H1 (cell line): ENCODE measurements at regions not wholly inside any gene's neighbourhood (a gene's known extent, or its start where the extent isn't known, plus 50 kb on each side); places are given as distances from the start of the nearest gene placed in this dataset.

Source experiments
- CTCF ChIA-PET: fragments of 300-600 bp; sonication (Branson Sonifier 250); formaldehyde crosslinking; loops from one replicate; lab custom pipeline; 2021; ENCODE audit not compliant: partially characterized antibody; lab: Charles Lee
- POLR2A ChIA-PET: fragments of 300-600 bp; sonication (Branson Sonifier 250); formaldehyde crosslinking; loops from one replicate; lab custom pipeline; 2021; ENCODE audit warnings: inconsistent platforms; ENCODE audit not compliant: partially characterized antibody; lab: Charles Lee
- DNase-seq, 2 experiments: peaks; one replicate each; pipeline versions ENCODE4 v3.0.0 to v3.0.0-alpha.2; 2010 to 2022; ENCODE audit warnings: low spot score in 2 of 2, low read depth in 1 of 2, mixed read lengths in 1 of 2
- FAIRE-seq: peaks from 2 replicates; lab custom pipeline; 2011; peaks lifted over from hg19 to GRCh38; lab: Jason Lieb, UNC
- H2AFZ ChIP-seq: 2 replicates; pipeline ENCODE4 v1.8.1; 2012; ENCODE audit warnings: low read length, inconsistent platforms
- H2AK5ac ChIP-seq: 2 replicates; pipeline ENCODE4 v1.6.1; 2013; ENCODE audit warnings: low read depth, low read length
- H2BK120ac ChIP-seq: replicated peaks from 2 replicates; pipeline ENCODE3; 2013; ENCODE audit warnings: low read depth, low read length, inconsistent platforms
- H2BK12ac ChIP-seq: 2 replicates; pipeline ENCODE4 v1.6.1; 2013; ENCODE audit warnings: low read depth, low read length
- H2BK15ac ChIP-seq: 2 replicates; pipeline ENCODE4 v1.6.1; 2013; ENCODE audit warnings: low read length
- H2BK20ac ChIP-seq: 2 replicates; pipeline ENCODE4 v1.6.1; 2013; ENCODE audit warnings: low read length
- H2BK5ac ChIP-seq: 2 replicates; pipeline ENCODE4 v1.6.1; 2013; ENCODE audit warnings: low read depth, low read length
- H3K14ac ChIP-seq: 2 replicates; pipeline ENCODE4 v1.6.1; 2013; ENCODE audit warnings: inconsistent platforms; ENCODE audit not compliant: insufficient read length
- H3K18ac ChIP-seq: 2 replicates; pipeline ENCODE4 v1.6.1; 2013; ENCODE audit warnings: low read length; ENCODE audit errors: extremely low read depth
- H3K23ac ChIP-seq: 2 replicates; pipeline ENCODE4 v1.6.1; 2013; ENCODE audit warnings: inconsistent platforms; ENCODE audit not compliant: insufficient read length
- H3K23me2 ChIP-seq: 2 replicates; pipeline ENCODE4 v1.6.1; 2013; ENCODE audit warnings: low read depth, low read length
- H3K27ac ChIP-seq: 2 replicates; pipeline ENCODE4 v1.6.1; 2011; ENCODE audit warnings: low read depth, low read length, inconsistent platforms
- H3K27me3 ChIP-seq, 4 experiments: replicated peaks in 1 of 4; 1 replicate in 1 of 4; 2 replicates in 3 of 4; pipeline versions ENCODE4 v1.6.1 to v1.8.1; 2011 to 2013; ENCODE audit warnings: low read length in 3 of 4, mild to moderate bottlenecking in 3 of 4, inconsistent platforms in 2 of 4, mixed read lengths in 2 of 4, moderate library complexity in 1 of 4; ENCODE audit not compliant: control insufficient read depth in 3 of 4, insufficient read depth in 3 of 4; ENCODE audit errors: extremely low read depth in 1 of 4
- H3K36me3 ChIP-seq, 4 experiments: 2 replicates each; pipeline versions ENCODE4 v1.6.1 to v1.8.1; 2011 to 2013; ENCODE audit warnings: mild to moderate bottlenecking in 4 of 4, low read length in 3 of 4, moderate library complexity in 2 of 4, control low read depth in 1 of 4, inconsistent platforms in 1 of 4; ENCODE audit not compliant: insufficient read depth in 4 of 4, control insufficient read depth in 2 of 4
- H3K4ac ChIP-seq: replicated peaks from 2 replicates; pipeline ENCODE3; 2013; ENCODE audit warnings: low read length, low read depth, mixed read lengths, inconsistent platforms; ENCODE audit not compliant: insufficient read length
- H3K4me1 ChIP-seq, 4 experiments: replicated peaks in 1 of 4; 1 replicate in 1 of 4; 2 replicates in 3 of 4; pipeline versions ENCODE4 v1.6.1 to v1.8.1; 2011 to 2013; ENCODE audit warnings: low read length in 3 of 4, inconsistent platforms in 2 of 4, mixed read lengths in 1 of 4; ENCODE audit not compliant: insufficient read depth in 4 of 4, control insufficient read depth in 3 of 4
- H3K4me2 ChIP-seq, 2 experiments: 2 replicates each; pipeline versions ENCODE4 v1.6.1 to v1.8.1; 2011 to 2013; ENCODE audit warnings: low read depth in 2 of 2, low read length in 2 of 2, control low read depth in 1 of 2, inconsistent platforms in 1 of 2, mild to moderate bottlenecking in 1 of 2; ENCODE audit not compliant: insufficient read depth in 1 of 2
- H3K4me3 ChIP-seq, 4 experiments: fragments of 200-600, 300-600 bp in 1 of 4; sonication (generic), shearing (Covaris generic), sonication (Bioruptor Twin) in 1 of 4; 2 replicates each; pipeline versions ENCODE4 v1.5.1 to v1.8.1; 2011 to 2016; ENCODE audit warnings: low read length in 4 of 4, low read depth in 3 of 4, control low read depth in 2 of 4, inconsistent platforms in 2 of 4, mild to moderate bottlenecking in 2 of 4, mixed read lengths in 1 of 4, moderate library complexity in 1 of 4; ENCODE audit not compliant: insufficient read depth in 2 of 4; ENCODE audit errors: extremely low read depth in 1 of 4
- H3K56ac ChIP-seq: replicated peaks from 2 replicates; pipeline ENCODE3; 2013; ENCODE audit warnings: low read depth, mild to moderate bottlenecking, mixed read lengths, low read length, inconsistent platforms; ENCODE audit not compliant: insufficient read length
- H3K79me1 ChIP-seq: 2 replicates; pipeline ENCODE4 v1.6.1; 2013; ENCODE audit warnings: low read depth, low read length, control low read depth
- H3K79me2 ChIP-seq, 2 experiments: 2 replicates each; pipeline versions ENCODE4 v1.6.1 to v1.8.1; 2012 to 2013; ENCODE audit warnings: low read length in 2 of 2, mild to moderate bottlenecking in 2 of 2, inconsistent platforms in 1 of 2; ENCODE audit not compliant: insufficient read depth in 2 of 2, control insufficient read depth in 1 of 2
- H3K9ac ChIP-seq, 4 experiments: replicated peaks in 1 of 4; 1 replicate in 1 of 4; 2 replicates in 3 of 4; pipeline versions ENCODE4 v1.6.1 to v1.8.1; 2011 to 2013; ENCODE audit warnings: low read depth in 3 of 4, low read length in 3 of 4, control low read depth in 2 of 4, mild to moderate bottlenecking in 2 of 4, moderate library complexity in 2 of 4, inconsistent platforms in 1 of 4; ENCODE audit errors: extremely low read depth in 1 of 4
- H3K9me3 ChIP-seq, 2 experiments: 2 replicates each; pipeline versions ENCODE4 v1.6.1 to v1.8.1; 2012 to 2013; ENCODE audit warnings: mild to moderate bottlenecking in 2 of 2, moderate library complexity in 2 of 2, control low read depth in 1 of 2, inconsistent platforms in 1 of 2, low read depth in 1 of 2, low read length in 1 of 2, mixed read lengths in 1 of 2; ENCODE audit not compliant: insufficient read depth in 2 of 2
- H4K20me1 ChIP-seq, 2 experiments: replicated peaks in 1 of 2; 2 replicates each; pipeline versions ENCODE3 to v1.8.1; 2011 to 2013; ENCODE audit warnings: inconsistent platforms in 2 of 2, low read length in 2 of 2, mild to moderate bottlenecking in 1 of 2; ENCODE audit not compliant: insufficient read depth in 2 of 2, control insufficient read depth in 1 of 2
- H4K5ac ChIP-seq: 2 replicates; pipeline ENCODE4 v1.6.1; 2013; ENCODE audit warnings: low read length, low read depth, mixed read lengths, inconsistent platforms; ENCODE audit not compliant: insufficient read length
- H4K8ac ChIP-seq: 2 replicates; pipeline ENCODE4 v1.8.0; 2013; ENCODE audit warnings: mild to moderate bottlenecking, moderate library complexity, low read length, inconsistent platforms; ENCODE audit not compliant: insufficient read depth; ENCODE audit errors: extremely low read depth
- H4K91ac ChIP-seq: replicated peaks from 2 replicates; pipeline ENCODE3; 2013; ENCODE audit warnings: low read length, mixed read lengths, inconsistent platforms; ENCODE audit not compliant: insufficient read length
- CTBP2 ChIP-seq: IDR thresholded peaks from 2 replicates; pipeline ENCODE4 v1.7.0; 2011; ENCODE audit warnings: borderline replicate concordance, mild to moderate bottlenecking, moderate library complexity, mixed read lengths, low read length; ENCODE audit not compliant: insufficient read depth, insufficient read length
- SP4 ChIP-seq: IDR thresholded peaks from 2 replicates; pipeline ENCODE4 v1.6.1; 2012; ENCODE audit warnings: low read length, inconsistent platforms
- USF2 ChIP-seq: IDR thresholded peaks from 2 replicates; pipeline ENCODE4 v1.6.1; 2011; ENCODE audit warnings: low read length, improper control_type of control experiment
- WGBS, 2 experiments: shearing (Covaris generic) in 1 of 2; methylation state at CpG; one replicate each; pipeline versions ENCODE4 v1.1.6 to v1.1.7; 2013 to 2015; ENCODE audit warnings: low lambda C conversion rate in 2 of 2, mixed read lengths in 2 of 2, inconsistent platforms in 1 of 2, low coverage in 1 of 2, missing lambda C conversion rate in 1 of 2; ENCODE audit not compliant: insufficient replicate concordance in 2 of 2, insufficient coverage in 1 of 2, insufficient read length in 1 of 2; ENCODE audit errors: extremely low coverage in 1 of 2, missing lambda C conversion rate in 1 of 2; 5-methylcytosine and 5-hydroxymethylcytosine counted together

DNA sequence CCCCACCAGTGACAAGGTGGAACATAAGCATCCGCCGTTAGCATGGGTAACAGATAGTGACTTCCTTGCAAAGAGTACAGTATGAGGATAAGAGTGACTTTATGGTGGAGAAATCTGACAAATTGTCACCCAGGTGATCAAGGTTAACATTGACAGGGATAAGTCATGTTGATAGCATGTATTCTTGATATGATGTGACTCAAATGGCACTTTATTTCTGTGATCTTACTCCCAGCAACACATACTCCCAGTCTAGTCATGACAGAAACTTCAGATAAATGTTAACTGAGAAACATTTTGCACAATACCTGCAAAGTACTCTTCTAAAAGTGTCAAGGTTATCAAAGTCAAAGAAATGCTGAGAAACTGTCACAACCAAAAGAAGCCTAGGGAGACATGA lies 588.6 kb upstream of the KIF2B start:
- H3K4me1 ChIP-seq: no peaks in the 10 kb centered on the region
- TF ChIP-seq SP4 (no peak), CTBP2 (no peak), USF2 (no peak)
- no peak overlapping the region for H3K23ac ChIP-seq
- H2BK20ac ChIP-seq: no peak overlapping the region
- no peak overlapping the region for H3K56ac ChIP-seq
- H3K18ac ChIP-seq: no peak overlapping the region
- ChIA-PET CTCF (no interaction called here), POLR2A (no interaction called here)
- no peaks in the 10 kb centered on the region for H3K27me3 ChIP-seq
- H2AK5ac ChIP-seq: no peak overlapping the region
- no peak overlapping the region for H4K8ac ChIP-seq
- DNase-seq: no peak
- no peak overlapping the region for H3K27ac ChIP-seq
- no peak overlapping the region for H2BK120ac ChIP-seq
- H4K5ac ChIP-seq: no peak overlapping the region
- H3K23me2 ChIP-seq: no peaks in the 10 kb centered on the region
- H3K4ac ChIP-seq: no peak overlapping the region
- H3K36me3 ChIP-seq: no peaks in the 10 kb centered on the region
- no peak overlapping the region for H3K14ac ChIP-seq
- H2AFZ ChIP-seq: no peak overlapping the region
- FAIRE-seq: no peak
- no peaks in the 10 kb centered on the region for H3K9me3 ChIP-seq
- no peak overlapping the region for H3K9ac ChIP-seq
- no peak overlapping the region for H3K4me3 ChIP-seq
- H4K91ac ChIP-seq: no peak overlapping the region
- H3K4me2 ChIP-seq: no peak overlapping the region
- no peaks in the 10 kb centered on the region for H4K20me1 ChIP-seq
- H3K79me1 ChIP-seq: no peaks in the 10 kb centered on the region
- WGBS, 2 experiments: 98% methylated on average over 2 of the region's 2 CpGs; no CpG with 5 or more reads in 1 of the 2 experiments
- H2BK5ac ChIP-seq: no peak overlapping the region
- H2BK15ac ChIP-seq: no peak overlapping the region
- H3K79me2 ChIP-seq: no peaks in the 10 kb centered on the region
- H2BK12ac ChIP-seq: no peak overlapping the region
